ENCODE measurements at regions not wholly inside any gene's neighbourhood (a gene's known extent, or its start where the extent isn't known, plus 50 kb on each side); places are given as distances from the start of the nearest gene placed in this dataset.

GRCh38 chr12:97854477-97854876 lies 391.9 kb downstream of the RMST start:
- no peak for TF ChIP-seq POLR2A (IDR thresholded peaks at IDR 0.05)
- TF ChIP-seq POLR2AphosphoS5 (IDR thresholded peaks at IDR 0.05), result no peak
- TF ChIP-seq CTCF (IDR thresholded peaks at IDR 0.05), result no peak
- no peak for TF ChIP-seq EP300 (IDR thresholded peaks at IDR 0.05)

All from stomach (tissue), 4 donors.